ENCODE measurements at regions not wholly inside any gene's neighbourhood (a gene's known extent, or its start where the extent isn't known, plus 50 kb on each side); places are given as distances from the start of the nearest gene placed in this dataset.

- no peak for TF ChIP-seq CTCF (conservative IDR thresholded peaks at IDR 0.05 in 1 of 2, IDR thresholded peaks at IDR 0.05 in 1 of 2; ENCODE audit: low read depth in 1 of 2, low read length in 2 of 2)
- no peak for TF ChIP-seq EZH2 (IDR thresholded peaks at IDR 0.05; ENCODE audit: low read length, missing control alignments)
These were observed 130.2 kb upstream of the SSTR4 start for GRCh38 chr20:22904905-22905304.
